GM12878 (cell line): ENCODE measurements at regions not wholly inside any gene's neighbourhood (a gene's known extent, or its start where the extent isn't known, plus 50 kb on each side); places are given as distances from the start of the nearest gene placed in this dataset.

ENCODE experiments used
- BCLAF1 ChIP-seq: fragments of 450-650 bp; IDR thresholded peaks from 2 replicates; pipeline ENCODE4 v1.6.1; 2017; ENCODE audit warnings: antibody characterized with exemption, mild to moderate bottlenecking, moderate library complexity
- CBFB ChIP-seq: IDR thresholded peaks from 2 replicates; pipeline ENCODE4 v1.6.1; 2016; ENCODE audit warnings: antibody characterized with exemption, low read depth
- CEBPB ChIP-seq, 2 experiments: fragments of 150-350 bp in 1 of 2; IDR thresholded peaks; 2 replicates each; pipeline ENCODE4 v1.6.1; 2012 to 2014; ENCODE audit warnings: low read depth in 2 of 2, low read length in 2 of 2, borderline replicate concordance in 1 of 2, inconsistent platforms in 1 of 2
- CTCF ChIP-seq, 3 experiments: IDR thresholded peaks in 2 of 3; conservative IDR thresholded peaks in 1 of 3; 2 replicates each; pipeline ENCODE4 v1.5.1; 2011; ENCODE audit warnings: low read depth in 3 of 3, low read length in 3 of 3, mild to moderate bottlenecking in 3 of 3, control low read depth in 2 of 3, moderate library complexity in 2 of 3, inconsistent platforms in 1 of 3, mixed read lengths in 1 of 3; ENCODE audit not compliant: control insufficient read depth in 2 of 3, insufficient read depth in 1 of 3; ENCODE audit errors: extremely low read depth in 1 of 3
- E2F4 ChIP-seq: IDR thresholded peaks from 2 replicates; pipeline ENCODE4 v1.6.1; 2012; ENCODE audit warnings: low read depth, low read length, improper control_type of control experiment
- EZH2 ChIP-seq: IDR thresholded peaks from 2 replicates; pipeline ENCODE4 v1.6.1; 2012; ENCODE audit warnings: low read depth, mild to moderate bottlenecking, control low read depth, inconsistent platforms, low read length, borderline replicate concordance; ENCODE audit not compliant: control insufficient read depth
- MTA3 ChIP-seq: IDR thresholded peaks from 2 replicates; pipeline ENCODE4 v1.6.1; 2012; ENCODE audit warnings: low read length, inconsistent platforms, borderline replicate concordance
- ZNF24 ChIP-seq: fragments of 450-650 bp; IDR thresholded peaks from 2 replicates; pipeline ENCODE4 v1.6.1; 2017; ENCODE audit warnings: antibody characterized with exemption, mild to moderate bottlenecking

- TF ChIP-seq CTCF (IDR thresholded peaks at IDR 0.05 in 2 of 3, conservative IDR thresholded peaks at IDR 0.05 in 1 of 3; ENCODE audit: control insufficient read depth in 2 of 3, extremely low read depth in 1 of 3, insufficient read depth in 1 of 3, low read depth in 3 of 3, low read length in 3 of 3) (no peak), ZNF24 (no peak), E2F4 (no peak), BCLAF1 (no peak), CEBPB (IDR thresholded peaks at IDR 0.05; ENCODE audit: borderline replicate concordance in 1 of 2, low read depth in 2 of 2, low read length in 2 of 2) (no peak), MTA3 (no peak), CBFB (no peak), EZH2 (no peak)
Observed at GRCh38 chr2:129865976-129866375, 113.5 kb upstream of the RAB6C start.
